A673 (cell line): ENCODE measurements at regions not wholly inside any gene's neighbourhood (a gene's known extent, or its start where the extent isn't known, plus 50 kb on each side); places are given as distances from the start of the nearest gene placed in this dataset.

Source experiments
- BruUV-seq: library from RNA; stranded (reverse); fragments of 400-500 nt; replicated peaks from 2 replicates; lab custom pipeline; 2021; lab: Mats Ljungman, UMichigan
- CTCF ChIA-PET: fragments of 300-600 bp; sonication (Branson Sonifier 250); formaldehyde crosslinking; loops from one replicate; lab custom pipeline; 2022; ENCODE audit warnings: antibody characterized with exemption; lab: Charles Lee
- POLR2A ChIA-PET: fragments of 300-600 bp; sonication (Branson Sonifier 250); formaldehyde crosslinking; loops from one replicate; lab custom pipeline; 2022; ENCODE audit warnings: antibody characterized with exemption; ENCODE audit not compliant: low non-redundant PET; lab: Charles Lee
- DNase-seq: peaks from one replicate; pipeline ENCODE4 v3.0.0-alpha.2; 2015; ENCODE audit warnings: low spot score
- H3K27ac ChIP-seq: fragments of 200-600 bp; sonication (generic); 2 replicates; pipeline ENCODE4 v1.5.1; 2016; ENCODE audit warnings: mixed run types, low read depth, mild to moderate bottlenecking, mixed read lengths, antibody characterized with exemption, low read length; ENCODE audit not compliant: poor library complexity, severe bottlenecking
- H3K27me3 ChIP-seq: fragments of 200-600 bp; sonication (generic); replicated peaks from 2 replicates; pipeline ENCODE4 v1.6.1; 2017; ENCODE audit warnings: mixed run types, low read depth, mild to moderate bottlenecking, mixed read lengths, antibody characterized with exemption, low read length; ENCODE audit not compliant: insufficient read depth, poor library complexity
- H3K36me3 ChIP-seq: fragments of 200-600 bp; sonication (generic); 2 replicates; pipeline ENCODE4 v1.6.1; 2016; ENCODE audit warnings: mixed run types, mild to moderate bottlenecking, mixed read lengths, antibody characterized with exemption, low read length; ENCODE audit not compliant: insufficient read depth, poor library complexity, severe bottlenecking
- H3K4me1 ChIP-seq: fragments of 200-600 bp; sonication (generic); 2 replicates; pipeline ENCODE4 v1.6.1; 2017; ENCODE audit warnings: mixed run types, mild to moderate bottlenecking, mixed read lengths, antibody characterized with exemption, low read length; ENCODE audit not compliant: insufficient read depth, poor library complexity, severe bottlenecking
- H3K4me3 ChIP-seq: fragments of 200-600 bp; sonication (generic); 2 replicates; pipeline ENCODE4 v1.5.1; 2016; ENCODE audit warnings: low read depth, mixed run types, mild to moderate bottlenecking, mixed read lengths, low read length; ENCODE audit not compliant: poor library complexity, severe bottlenecking
- H3K9me3 ChIP-seq: fragments of 200-600 bp; sonication (generic); 2 replicates; pipeline ENCODE4 v1.6.1; 2016; ENCODE audit warnings: mixed run types, low read depth, mild to moderate bottlenecking, mixed read lengths, antibody characterized with exemption, low read length; ENCODE audit not compliant: poor library complexity, severe bottlenecking
- EZH2 ChIP-seq: fragments of 200-600 bp; sonication (generic); IDR thresholded peaks from 2 replicates; pipeline ENCODE4 v1.6.1; 2017; ENCODE audit warnings: borderline replicate concordance, low read depth, mild to moderate bottlenecking, mixed read lengths, antibody characterized with exemption, low read length; ENCODE audit not compliant: poor library complexity, severe bottlenecking
- intact Hi-C: fragments of 100-400 bp; cut with micrococcal nuclease; formaldehyde crosslinking; loops from one replicate; pipeline ENCODE4 v1.10.0; 2022; ENCODE audit not compliant: unreplicated experiment
- TF ChIP-seq, protein P1 (sequence below): fragments of 300-800, 200-600 bp; sonication (generic); conservative IDR thresholded peaks from 2 replicates; pipeline ENCODE4 v1.5.1; 2017; ENCODE audit warnings: low read depth, mild to moderate bottlenecking, antibody characterized with exemption, low read length, moderate library complexity, mixed read lengths

DNA sequence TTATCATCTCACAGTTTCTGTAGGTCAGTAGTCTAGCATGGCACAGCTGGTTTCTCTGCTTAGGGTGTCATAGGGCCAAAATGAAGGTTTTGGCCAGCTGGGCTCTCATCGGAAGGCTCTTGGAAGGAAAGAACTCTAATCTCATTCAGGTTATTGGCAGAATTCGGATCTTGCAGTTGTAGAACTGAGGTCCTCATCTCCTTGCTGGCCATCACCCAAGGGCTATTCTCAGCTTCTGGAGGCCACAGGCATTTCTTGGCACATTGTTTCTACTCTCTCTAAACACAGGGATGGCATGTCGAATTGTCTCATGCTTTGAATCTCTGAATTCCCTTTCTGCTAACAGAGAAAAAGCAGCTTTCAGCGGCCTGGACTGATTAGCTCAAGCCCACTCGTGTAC, 258.0 kb upstream of the SMARCA2 start:
- CTCF ChIA-PET: no interaction called here
- no peaks in the 10 kb centered on the region for H3K27me3 ChIP-seq
- TF ChIP-seq EZH2: no peak
- TF ChIP-seq, protein P1, sequence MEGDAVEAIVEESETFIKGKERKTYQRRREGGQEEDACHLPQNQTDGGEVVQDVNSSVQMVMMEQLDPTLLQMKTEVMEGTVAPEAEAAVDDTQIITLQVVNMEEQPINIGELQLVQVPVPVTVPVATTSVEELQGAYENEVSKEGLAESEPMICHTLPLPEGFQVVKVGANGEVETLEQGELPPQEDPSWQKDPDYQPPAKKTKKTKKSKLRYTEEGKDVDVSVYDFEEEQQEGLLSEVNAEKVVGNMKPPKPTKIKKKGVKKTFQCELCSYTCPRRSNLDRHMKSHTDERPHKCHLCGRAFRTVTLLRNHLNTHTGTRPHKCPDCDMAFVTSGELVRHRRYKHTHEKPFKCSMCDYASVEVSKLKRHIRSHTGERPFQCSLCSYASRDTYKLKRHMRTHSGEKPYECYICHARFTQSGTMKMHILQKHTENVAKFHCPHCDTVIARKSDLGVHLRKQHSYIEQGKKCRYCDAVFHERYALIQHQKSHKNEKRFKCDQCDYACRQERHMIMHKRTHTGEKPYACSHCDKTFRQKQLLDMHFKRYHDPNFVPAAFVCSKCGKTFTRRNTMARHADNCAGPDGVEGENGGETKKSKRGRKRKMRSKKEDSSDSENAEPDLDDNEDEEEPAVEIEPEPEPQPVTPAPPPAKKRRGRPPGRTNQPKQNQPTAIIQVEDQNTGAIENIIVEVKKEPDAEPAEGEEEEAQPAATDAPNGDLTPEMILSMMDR: no peak
- POLR2A ChIA-PET: interaction anchor here (0.6 kb wide), 1 partner anchor 398 kb away, joined by 4 read pairs; no protein-coding TSS in a partner anchor
- H3K27ac ChIP-seq: no peak overlapping the region
- DNase-seq: no peak
- no peak overlapping the region for H3K4me3 ChIP-seq
- BruUV-seq: no TSS peak
- intact Hi-C loops: loop anchor here (5.0 kb wide), 1 partner anchor 40 kb away; no protein-coding TSS in a partner anchor
- H3K9me3 ChIP-seq: no peaks in the 10 kb centered on the region
- H3K36me3 ChIP-seq: no peaks in the 10 kb centered on the region
- no peaks in the 10 kb centered on the region for H3K4me1 ChIP-seq

DNA sequence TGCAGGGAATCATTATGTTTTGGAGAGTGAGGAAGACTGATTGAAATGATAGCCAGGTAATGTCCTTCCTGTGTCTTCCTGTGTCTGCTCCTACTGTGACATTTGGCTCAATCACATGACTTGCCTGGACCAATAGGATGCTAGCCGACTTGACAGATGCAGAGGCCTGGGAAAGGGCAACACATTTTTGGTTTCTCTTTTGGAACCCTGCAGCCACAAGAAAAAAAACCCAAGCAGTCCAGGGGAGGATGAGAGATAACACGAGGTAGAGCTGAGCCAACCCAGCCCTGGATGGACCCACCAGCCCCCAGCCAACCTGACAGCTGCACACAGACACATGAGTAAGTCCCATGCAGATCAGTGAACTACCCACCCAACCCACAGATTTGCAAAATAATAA, 256.1 kb upstream of the SMARCA2 start:
- H3K9me3 ChIP-seq: no peaks in the 10 kb centered on the region
- no peak overlapping the region for H3K27ac ChIP-seq
- no peaks in the 10 kb centered on the region for H3K36me3 ChIP-seq
- H3K4me3 ChIP-seq: no peak overlapping the region
- no TSS peak for BruUV-seq
- no peak for TF ChIP-seq EZH2
- TF ChIP-seq, protein P1: no peak
- ChIA-PET POLR2A (no interaction called here), CTCF (no interaction called here)
- no peaks in the 10 kb centered on the region for H3K4me1 ChIP-seq
- H3K27me3 ChIP-seq: no peaks in the 10 kb centered on the region
- DNase-seq: no peak
- intact Hi-C loops: loop anchor here (5.0 kb wide), 1 partner anchor 38 kb away; no protein-coding TSS in a partner anchor

DNA sequence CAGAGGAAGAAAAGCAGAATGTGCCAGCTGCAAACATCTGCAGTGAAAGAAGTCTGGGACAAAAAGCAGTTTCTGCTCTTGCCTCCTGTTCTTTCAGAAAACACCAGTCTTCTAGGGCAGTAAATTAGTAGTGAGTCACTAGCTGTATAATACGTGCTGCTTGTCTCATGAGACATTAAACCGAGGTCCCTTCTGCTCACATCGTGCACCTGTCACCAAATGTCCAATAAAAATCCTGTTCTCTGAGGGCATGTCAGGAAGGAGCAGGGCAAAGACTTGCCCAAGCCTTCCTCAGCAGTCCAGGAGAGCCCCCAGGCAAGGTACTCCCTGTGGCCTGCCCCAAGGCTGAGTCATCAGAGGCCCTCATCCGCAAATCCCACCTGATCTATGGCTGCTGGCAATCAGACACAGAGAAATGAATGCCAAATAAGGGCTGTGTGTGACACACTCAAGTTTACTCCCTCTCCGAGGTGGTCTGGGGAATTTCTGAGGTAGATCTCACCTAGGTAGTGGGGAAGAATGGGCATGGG, 255.3 kb upstream of the SMARCA2 start:
- H3K4me3 ChIP-seq: no peak overlapping the region
- H3K4me1 ChIP-seq: no peaks in the 10 kb centered on the region
- no peaks in the 10 kb centered on the region for H3K36me3 ChIP-seq
- no peak for DNase-seq
- ChIA-PET POLR2A (no interaction called here), CTCF (no interaction called here)
- no peaks in the 10 kb centered on the region for H3K9me3 ChIP-seq
- no peak overlapping the region for H3K27ac ChIP-seq
- TF ChIP-seq, protein P1: no peak
- no peak for TF ChIP-seq EZH2
- intact Hi-C loops: loop anchor here (5.0 kb wide), 1 partner anchor 37 kb away; no protein-coding TSS in a partner anchor
- BruUV-seq: no TSS peak
- H3K27me3 ChIP-seq: no peaks in the 10 kb centered on the region
